ENCODE measurements at regions not wholly inside any gene's neighbourhood (a gene's known extent, or its start where the extent isn't known, plus 50 kb on each side); places are given as distances from the start of the nearest gene placed in this dataset.

- no peaks in the 10 kb centered on the region for H3K27me3 ChIP-seq (ENCODE audit: insufficient read depth, low read length)
- H3K4me2 ChIP-seq (ENCODE audit: low read length) = no peak overlapping the region
- no peaks in the 10 kb centered on the region for H3K9me2 ChIP-seq (ENCODE audit: insufficient read depth)
- H3K36me3 ChIP-seq (ENCODE audit: control insufficient read depth in 1 of 2, insufficient read depth in 2 of 2, low read length in 2 of 2) = no peaks in the 10 kb centered on the region
- no peak overlapping the region for H3K27ac ChIP-seq (ENCODE audit: low read depth, low read length)
- ATAC-seq (no peak), DNase-seq (ENCODE audit: low read depth, low spot score) (no peak)
- no peaks in the 10 kb centered on the region for H4K20me1 ChIP-seq (ENCODE audit: insufficient read depth)
- RAD21 ChIA-PET (ENCODE audit: low non-redundant PET in 1 of 2, low total read pairs in 2 of 2, uncharacterized antibody in 2 of 2, unreplicated experiment in 2 of 2) = no interaction called here
- POLR2A ChIA-PET = no interaction called here
- no peaks in the 10 kb centered on the region for H3K9me3 ChIP-seq (ENCODE audit: control insufficient read depth in 1 of 2, insufficient read depth in 1 of 2, low read depth in 1 of 2, low read length in 2 of 2)
- H3K4me3 ChIP-seq (replicated peaks in 1 of 2; ENCODE audit: low read depth in 1 of 2, low read length in 2 of 2) = no peak overlapping the region
- no peaks in the 10 kb centered on the region for H3K79me2 ChIP-seq (ENCODE audit: insufficient read depth, low read length)
- H3K4me1 ChIP-seq (ENCODE audit: control insufficient read depth in 1 of 2, insufficient read depth in 2 of 2, low read length in 2 of 2) = no peaks in the 10 kb centered on the region
- intact Hi-C loops (cut with micrococcal nuclease) = no loop called here
- CTCF ChIA-PET = no interaction called here
- no TSS peak for BruUV-seq (replicated peaks)
- H3K9ac ChIP-seq (ENCODE audit: low read length) = no peak overlapping the region
- TF ChIP-seq RAD21 (IDR thresholded peaks at IDR 0.05; ENCODE audit: low read depth) = no peak
- no peak for TF ChIP-seq FOSL1 (IDR thresholded peaks at IDR 0.05; ENCODE audit: low read depth)
- TF ChIP-seq JUND (IDR thresholded peaks at IDR 0.05) = no peak
- TF ChIP-seq EGR1 (IDR thresholded peaks at IDR 0.05; ENCODE audit: low read depth) = no peak
- TF ChIP-seq ELF1 (IDR thresholded peaks at IDR 0.05; ENCODE audit: borderline replicate concordance, low read depth) = no peak
- no peak for TF ChIP-seq CBX3 (IDR thresholded peaks at IDR 0.05; ENCODE audit: low read depth)
- no peak for TF ChIP-seq YY1 (IDR thresholded peaks at IDR 0.05; ENCODE audit: extremely low read depth, insufficient replicate concordance, low read depth, low read length)
- H2AFZ ChIP-seq (ENCODE audit: low read depth, low read length, poor library complexity, severe bottlenecking) = no peak overlapping the region
These were observed 100.0 kb upstream of the MLIP start for GRCh38 chr6:54011277-54011648.

- H3K9me2 ChIP-seq (ENCODE audit: insufficient read depth) = no peaks in the 10 kb centered on the region
- no peaks in the 10 kb centered on the region for H3K9me3 ChIP-seq (ENCODE audit: control insufficient read depth in 1 of 2, insufficient read depth in 1 of 2, low read depth in 1 of 2, low read length in 2 of 2)
- no peak overlapping the region for H3K9ac ChIP-seq (ENCODE audit: low read length)
- ATAC-seq = no peak
- no peaks in the 10 kb centered on the region for H3K79me2 ChIP-seq (ENCODE audit: insufficient read depth, low read length)
- no peak overlapping the region for H3K4me2 ChIP-seq (ENCODE audit: low read length)
- H3K36me3 ChIP-seq (ENCODE audit: control insufficient read depth in 1 of 2, insufficient read depth in 2 of 2, low read length in 2 of 2) = no peaks in the 10 kb centered on the region
- H3K27me3 ChIP-seq (ENCODE audit: insufficient read depth, low read length) = no peaks in the 10 kb centered on the region
- no peaks in the 10 kb centered on the region for H4K20me1 ChIP-seq (ENCODE audit: insufficient read depth)
- no peak overlapping the region for H3K27ac ChIP-seq (ENCODE audit: low read depth, low read length)
- ChIA-PET CTCF (no interaction called here), RAD21 (ENCODE audit: low non-redundant PET in 1 of 2, low total read pairs in 2 of 2, uncharacterized antibody in 2 of 2, unreplicated experiment in 2 of 2) (no interaction called here), POLR2A (no interaction called here)
- intact Hi-C loops (cut with micrococcal nuclease) = no loop called here
- TF ChIP-seq EZH2phosphoT487 (IDR thresholded peaks at IDR 0.05; ENCODE audit: borderline replicate concordance) = no peak
- TF ChIP-seq ATF3 (IDR thresholded peaks at IDR 0.05) = no peak
- no peak for TF ChIP-seq JUND (IDR thresholded peaks at IDR 0.05)
- no peak for TF ChIP-seq ELF1 (IDR thresholded peaks at IDR 0.05; ENCODE audit: borderline replicate concordance, low read depth)
- TF ChIP-seq ZNF274 (IDR thresholded peaks at IDR 0.05; ENCODE audit: low read depth, low read length) = no peak
- TF ChIP-seq SP1 (IDR thresholded peaks at IDR 0.05; ENCODE audit: low read depth) = no peak
- no peak for TF ChIP-seq POLR2AphosphoS5 (IDR thresholded peaks at IDR 0.05; ENCODE audit: low read depth, low read length)
- no peak for TF ChIP-seq EZH2 (IDR thresholded peaks at IDR 0.05)
- TF ChIP-seq CBX3 (IDR thresholded peaks at IDR 0.05; ENCODE audit: low read depth) = no peak
- TF ChIP-seq ZBTB33 (IDR thresholded peaks at IDR 0.05; ENCODE audit: extremely low read depth, insufficient replicate concordance, low read length) = no peak
- TF ChIP-seq ZFX (IDR thresholded peaks at IDR 0.05) = no peak
- no peak for TF ChIP-seq POLR2A (IDR thresholded peaks at IDR 0.05; ENCODE audit: borderline replicate concordance, extremely low read depth, insufficient read depth, insufficient read length)
- TF ChIP-seq REST (IDR thresholded peaks at IDR 0.05; ENCODE audit: low read depth) = no peak
- no peaks in the 10 kb centered on the region for H3K4me1 ChIP-seq (ENCODE audit: control insufficient read depth in 1 of 2, insufficient read depth in 2 of 2, low read length in 2 of 2)
- DNase-seq (ENCODE audit: low read depth, low spot score) = no peak
- H2AFZ ChIP-seq (ENCODE audit: low read depth, low read length, poor library complexity, severe bottlenecking) = no peak overlapping the region
- H3K4me3 ChIP-seq (replicated peaks in 1 of 2; ENCODE audit: low read depth in 1 of 2, low read length in 2 of 2) = no peak overlapping the region
- no TSS peak for BruUV-seq (replicated peaks)
These were observed 97.3 kb upstream of the MLIP start for GRCh38 chr6:54013966-54014365.
